H9 (cell line): ENCODE measurements at regions not wholly inside any gene's neighbourhood (a gene's known extent, or its start where the extent isn't known, plus 50 kb on each side); places are given as distances from the start of the nearest gene placed in this dataset.

Source experiments
- DNase-seq: peaks from one replicate; pipeline ENCODE4 v3.0.0-alpha.2; 2017
- H2AFZ ChIP-seq: one replicate; pipeline ENCODE4 v1.6.1; 2013; ENCODE audit warnings: mild to moderate bottlenecking, low read length, control low read depth, moderate library complexity
- H2AK5ac ChIP-seq: 2 replicates; pipeline ENCODE4 v1.6.1; 2013; ENCODE audit warnings: low read length, control low read depth, mixed read lengths; ENCODE audit not compliant: insufficient read length
- H2BK120ac ChIP-seq: one replicate; pipeline ENCODE4 v1.6.1; 2013; ENCODE audit warnings: low read depth, mild to moderate bottlenecking, low read length, control low read depth, inconsistent platforms; ENCODE audit not compliant: poor library complexity, severe bottlenecking
- H2BK12ac ChIP-seq: 2 replicates; pipeline ENCODE4 v1.6.1; 2013; ENCODE audit warnings: low read length, control low read depth, mixed read lengths, low read depth; ENCODE audit not compliant: insufficient read length
- H2BK15ac ChIP-seq: 2 replicates; pipeline ENCODE4 v1.6.1; 2013; ENCODE audit warnings: low read depth, low read length, control low read depth
- H2BK20ac ChIP-seq: one replicate; pipeline ENCODE4 v1.6.1; 2013; ENCODE audit warnings: low read depth, mild to moderate bottlenecking, low read length, control low read depth, inconsistent platforms; ENCODE audit not compliant: poor library complexity, severe bottlenecking
- H2BK5ac ChIP-seq: 2 replicates; pipeline ENCODE4 v1.6.1; 2013; ENCODE audit warnings: low read length, control low read depth, mixed read lengths; ENCODE audit not compliant: insufficient read length
- H3K14ac ChIP-seq: 2 replicates; pipeline ENCODE4 v1.6.1; 2013; ENCODE audit warnings: low read length, control low read depth; ENCODE audit not compliant: insufficient read depth
- H3K18ac ChIP-seq: 2 replicates; pipeline ENCODE4 v1.6.1; 2013; ENCODE audit warnings: low read depth, mild to moderate bottlenecking, mixed read lengths, low read length, control low read depth; ENCODE audit not compliant: insufficient read length
- H3K23ac ChIP-seq: 2 replicates; pipeline ENCODE4 v1.6.1; 2013; ENCODE audit warnings: low read length, control low read depth, mixed read lengths, low read depth; ENCODE audit not compliant: insufficient read length
- H3K23me2 ChIP-seq: 2 replicates; pipeline ENCODE4 v1.6.1; 2013; ENCODE audit warnings: low read depth, mild to moderate bottlenecking, mixed read lengths, low read length, control low read depth; ENCODE audit not compliant: insufficient read length, poor library complexity, severe bottlenecking
- H3K27ac ChIP-seq: 2 replicates; pipeline ENCODE4 v1.5.1; 2013; ENCODE audit warnings: low read length, control low read depth, mixed read lengths, low read depth; ENCODE audit not compliant: insufficient read length
- H3K27me3 ChIP-seq: 2 replicates; pipeline ENCODE4 v1.6.1; 2013; ENCODE audit warnings: low read length, control low read depth, inconsistent platforms; ENCODE audit not compliant: insufficient read depth
- H3K4ac ChIP-seq: 2 replicates; pipeline ENCODE4 v1.6.1; 2013; ENCODE audit warnings: low read depth, mild to moderate bottlenecking, control low read depth, inconsistent platforms, low read length, moderate library complexity
- H3K4me1 ChIP-seq: 2 replicates; pipeline ENCODE4 v1.6.1; 2013; ENCODE audit warnings: low read length, control low read depth, inconsistent platforms; ENCODE audit not compliant: insufficient read depth
- H3K4me2 ChIP-seq: 2 replicates; pipeline ENCODE4 v1.6.1; 2013; ENCODE audit warnings: low read length, control low read depth, mixed read lengths; ENCODE audit not compliant: insufficient read length, insufficient read depth
- H3K56ac ChIP-seq: 2 replicates; pipeline ENCODE4 v1.6.1; 2013; ENCODE audit warnings: low read depth, mild to moderate bottlenecking, mixed read lengths, low read length, control low read depth; ENCODE audit not compliant: insufficient read length
- H3K79me1 ChIP-seq: 2 replicates; pipeline ENCODE4 v1.6.1; 2013; ENCODE audit warnings: low read depth, mild to moderate bottlenecking, moderate library complexity, low read length, control low read depth, inconsistent platforms; ENCODE audit not compliant: insufficient read depth, poor library complexity, severe bottlenecking
- H3K79me2 ChIP-seq: 2 replicates; pipeline ENCODE4 v1.6.1; 2013; ENCODE audit warnings: low read length, control low read depth, inconsistent platforms; ENCODE audit not compliant: insufficient read depth
- H3K9ac ChIP-seq: 2 replicates; pipeline ENCODE4 v1.6.1; 2013; ENCODE audit warnings: low read length, control low read depth, mixed read lengths; ENCODE audit not compliant: insufficient read length; ENCODE audit errors: extremely low read depth
- H3K9me3 ChIP-seq: one replicate; pipeline ENCODE4 v1.6.1; 2013; ENCODE audit warnings: low read depth, low read length, inconsistent platforms; ENCODE audit not compliant: control insufficient read depth
- H3T11ph ChIP-seq: one replicate; pipeline ENCODE4 v1.6.1; 2013; ENCODE audit warnings: mild to moderate bottlenecking, low read length, control low read depth, inconsistent platforms
- H4K20me1 ChIP-seq: one replicate; pipeline ENCODE4 v1.6.1; 2013; ENCODE audit not compliant: control insufficient read depth, insufficient read length, insufficient read depth
- H4K5ac ChIP-seq: 2 replicates; pipeline ENCODE4 v1.6.1; 2013; ENCODE audit warnings: low read depth, mild to moderate bottlenecking, mixed read lengths, low read length, control low read depth; ENCODE audit not compliant: insufficient read length
- H4K8ac ChIP-seq: replicated peaks from 2 replicates; pipeline ENCODE4 v1.6.1; 2013; ENCODE audit warnings: low read length, control low read depth, mixed read lengths, low read depth; ENCODE audit not compliant: insufficient read length
- H4K91ac ChIP-seq: 2 replicates; pipeline ENCODE4 v1.6.1; 2013; ENCODE audit warnings: low read depth, mild to moderate bottlenecking, moderate library complexity, mixed read lengths, low read length, control low read depth; ENCODE audit not compliant: insufficient read length
- H3K27ac Mint-ChIP-seq, 3 experiments: 2 replicates in 2 of 3; 3 replicates in 1 of 3; pipeline ENCODE4 v1.8.0; 2020 to 2021; ENCODE audit warnings: mixed read lengths in 3 of 3, mild to moderate bottlenecking in 1 of 3, moderate library complexity in 1 of 3
- H3K27me3 Mint-ChIP-seq: 2 replicates; pipeline ENCODE4 v1.8.0; 2021; ENCODE audit warnings: low read depth, mild to moderate bottlenecking, moderate library complexity, mixed read lengths
- H3K36me3 Mint-ChIP-seq, 3 experiments: 2 replicates in 2 of 3; 3 replicates in 1 of 3; pipeline ENCODE4 v1.8.0; 2020 to 2021; ENCODE audit warnings: low read depth in 3 of 3, mixed read lengths in 3 of 3; ENCODE audit not compliant: insufficient read depth in 1 of 3
- H3K4me1 Mint-ChIP-seq, 2 experiments: 2 replicates each; pipeline ENCODE4 v1.8.0; 2020; ENCODE audit warnings: mixed read lengths in 2 of 2
- H3K4me3 Mint-ChIP-seq, 2 experiments: 2 replicates in 1 of 2; 3 replicates in 1 of 2; pipeline ENCODE4 v1.8.0; 2020 to 2021; ENCODE audit warnings: mild to moderate bottlenecking in 2 of 2, mixed read lengths in 2 of 2, moderate library complexity in 1 of 2
- H3K9me3 Mint-ChIP-seq, 2 experiments: 2 replicates in 1 of 2; 3 replicates in 1 of 2; pipeline ENCODE4 v1.8.0; 2020; ENCODE audit warnings: mild to moderate bottlenecking in 2 of 2, mixed read lengths in 2 of 2, moderate library complexity in 1 of 2
- WGBS: extraction: QIAGEN DNeasy Blood & Tissue Kit; methylation state at CpG from one replicate; pipeline ENCODE4 v1.1.7; 2013; ENCODE audit warnings: missing lambda C conversion rate, low lambda C conversion rate, mixed read lengths; ENCODE audit not compliant: insufficient read length; ENCODE audit errors: extremely low coverage; 5-methylcytosine and 5-hydroxymethylcytosine counted together
- TF ChIP-seq, protein P1 (sequence below): fragments of 200-600 bp; sonication (generic); conservative IDR thresholded peaks from 3 replicates; pipeline ENCODE4 v1.8.0; 2021; ENCODE audit warnings: antibody characterized with exemption, mild to moderate bottlenecking

DNA sequence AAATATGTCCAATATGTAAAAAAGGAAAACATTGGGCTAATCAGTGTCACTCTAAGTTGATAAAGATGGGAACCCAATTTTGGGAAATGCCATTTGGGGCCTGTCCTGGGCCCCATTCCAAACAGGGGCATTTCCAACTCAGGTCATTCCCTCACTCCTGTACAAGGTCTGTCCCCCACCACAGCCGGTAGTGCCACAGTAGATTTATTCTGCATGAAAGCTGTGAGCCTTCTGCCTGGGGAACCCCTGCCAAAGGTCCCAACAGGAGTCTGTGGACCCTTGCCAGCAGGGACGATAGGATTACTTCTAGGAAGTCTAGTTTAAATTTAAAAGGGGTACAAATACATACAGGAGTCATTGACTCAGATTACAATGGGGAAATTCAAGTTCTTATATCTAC lies 317.6 kb upstream of the GNPDA2 start:
- Histone ChIP-seq H2AK5ac (no peak overlapping the region), H3K79me2 (no peaks in the 10 kb centered on the region), H4K8ac (no peak overlapping the region), H3K4me1 (no peaks in the 10 kb centered on the region), H2BK15ac (no peak overlapping the region), H3K23me2 (no peaks in the 10 kb centered on the region), H3K18ac (no peak overlapping the region), H3K79me1 (no peaks in the 10 kb centered on the region), H4K20me1 (no peaks in the 10 kb centered on the region), H2BK12ac (no peak overlapping the region), H3K4me2 (no peak overlapping the region), H2BK120ac (no peak overlapping the region), H3K9me3 (peaks cover 14% of the 10 kb centered on the region), H3T11ph (no peak overlapping the region), H3K9ac (no peak overlapping the region), H3K27me3 (no peaks in the 10 kb centered on the region), H3K4ac (no peak overlapping the region), H3K56ac (no peak overlapping the region), H3K27ac (no peak overlapping the region), H4K5ac (no peak overlapping the region), H2BK5ac (no peak overlapping the region), H4K91ac (no peak overlapping the region), H3K23ac (no peak overlapping the region), H2BK20ac (no peak overlapping the region), H2AFZ (no peak overlapping the region), H3K14ac (no peak overlapping the region)
- Mint-ChIP-seq H3K4me1 (no peaks in the 10 kb centered on the region), H3K9me3 (peaks cover 36 to 48% of the 10 kb centered on the region in 2 experiments), H3K4me3 (no peak overlapping the region), H3K27ac (no peak overlapping the region), H3K36me3 (peaks cover 14 to 28% (median 25%) of the 10 kb centered on the region in 3 experiments), H3K27me3 (peaks cover 3% of the 10 kb centered on the region; the same call in 1 of the 2 replicates)
- WGBS: no CpG with 5 or more reads among the region's 2 CpGs
- no peak for DNase-seq
- TF ChIP-seq, protein P1, sequence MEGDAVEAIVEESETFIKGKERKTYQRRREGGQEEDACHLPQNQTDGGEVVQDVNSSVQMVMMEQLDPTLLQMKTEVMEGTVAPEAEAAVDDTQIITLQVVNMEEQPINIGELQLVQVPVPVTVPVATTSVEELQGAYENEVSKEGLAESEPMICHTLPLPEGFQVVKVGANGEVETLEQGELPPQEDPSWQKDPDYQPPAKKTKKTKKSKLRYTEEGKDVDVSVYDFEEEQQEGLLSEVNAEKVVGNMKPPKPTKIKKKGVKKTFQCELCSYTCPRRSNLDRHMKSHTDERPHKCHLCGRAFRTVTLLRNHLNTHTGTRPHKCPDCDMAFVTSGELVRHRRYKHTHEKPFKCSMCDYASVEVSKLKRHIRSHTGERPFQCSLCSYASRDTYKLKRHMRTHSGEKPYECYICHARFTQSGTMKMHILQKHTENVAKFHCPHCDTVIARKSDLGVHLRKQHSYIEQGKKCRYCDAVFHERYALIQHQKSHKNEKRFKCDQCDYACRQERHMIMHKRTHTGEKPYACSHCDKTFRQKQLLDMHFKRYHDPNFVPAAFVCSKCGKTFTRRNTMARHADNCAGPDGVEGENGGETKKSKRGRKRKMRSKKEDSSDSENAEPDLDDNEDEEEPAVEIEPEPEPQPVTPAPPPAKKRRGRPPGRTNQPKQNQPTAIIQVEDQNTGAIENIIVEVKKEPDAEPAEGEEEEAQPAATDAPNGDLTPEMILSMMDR: no peak
